GM23338 (cell line): ENCODE measurements at regions not wholly inside any gene's neighbourhood (a gene's known extent, or its start where the extent isn't known, plus 50 kb on each side); places are given as distances from the start of the nearest gene placed in this dataset.

Experiments used
- ATAC-seq: fragments of 200-7000 bp; cut with Tn5 transposase; 3 replicates; pipeline ENCODE4 v1.9.1; 2020
- DNase-seq: peaks from one replicate; pipeline ENCODE4 v3.0.0-alpha.2; 2015; ENCODE audit warnings: low spot score
- H2AFZ ChIP-seq: fragments of 200-600 bp; sonication (generic); 2 replicates; pipeline ENCODE4 v1.8.0; 2016; ENCODE audit warnings: antibody characterized with exemption, mild to moderate bottlenecking, moderate library complexity
- H3F3A ChIP-seq: fragments of 200-600 bp; sonication (generic); replicated peaks from 2 replicates; pipeline ENCODE4 v1.8.0; 2017; ENCODE audit warnings: antibody characterized with exemption, mixed run types, low read depth
- H3K27ac ChIP-seq: fragments of 200-600 bp; sonication (generic); 2 replicates; pipeline ENCODE4 v1.6.1; 2016; ENCODE audit warnings: low read depth
- H3K27me3 ChIP-seq: fragments of 200-600 bp; sonication (generic); 2 replicates; pipeline ENCODE4 v1.8.0; 2016; ENCODE audit warnings: mild to moderate bottlenecking, mixed run types, moderate library complexity; ENCODE audit not compliant: insufficient read depth
- H3K36me3 ChIP-seq: fragments of 200-600 bp; sonication (generic); 2 replicates; pipeline ENCODE4 v1.8.0; 2016; ENCODE audit warnings: mild to moderate bottlenecking; ENCODE audit not compliant: insufficient read depth
- H3K4me1 ChIP-seq: fragments of 200-600 bp; sonication (generic); 2 replicates; pipeline ENCODE4 v1.8.0; 2016; ENCODE audit warnings: mild to moderate bottlenecking, moderate library complexity; ENCODE audit not compliant: insufficient read depth
- H3K4me2 ChIP-seq: fragments of 200-600 bp; sonication (generic); 2 replicates; pipeline ENCODE4 v1.7.1; 2017; ENCODE audit warnings: mixed run types
- H3K4me3 ChIP-seq: fragments of 200-600 bp; sonication (generic); 2 replicates; pipeline ENCODE4 v1.6.1; 2016; ENCODE audit warnings: mixed run types
- H3K79me2 ChIP-seq: fragments of 200-600 bp; sonication (generic); replicated peaks from 2 replicates; pipeline ENCODE4 v1.8.0; 2017; ENCODE audit warnings: mild to moderate bottlenecking; ENCODE audit not compliant: insufficient read depth
- H3K9me2 ChIP-seq: fragments of 200-600 bp; sonication (generic); 2 replicates; pipeline ENCODE4 v1.8.0; 2017; ENCODE audit not compliant: insufficient read depth
- H4K20me1 ChIP-seq: fragments of 200-600 bp; sonication (generic); replicated peaks from 2 replicates; pipeline ENCODE4 v1.8.0; 2017; ENCODE audit warnings: mild to moderate bottlenecking; ENCODE audit not compliant: insufficient read depth
- H3K27ac Mint-ChIP-seq: 2 replicates; pipeline ENCODE4 v1.8.0; 2020; ENCODE audit warnings: inconsistent platforms, mild to moderate bottlenecking, moderate library complexity, mixed read lengths
- H3K27me3 Mint-ChIP-seq: 3 replicates; pipeline ENCODE4 v1.8.0; 2022; ENCODE audit warnings: low read depth, mild to moderate bottlenecking, moderate library complexity, mixed read lengths, inconsistent platforms; ENCODE audit not compliant: insufficient read depth, poor library complexity
- H3K36me3 Mint-ChIP-seq: 3 replicates; pipeline ENCODE4 v1.8.0; 2021; ENCODE audit warnings: low read depth, mild to moderate bottlenecking, inconsistent platforms, moderate library complexity, mixed read lengths
- H3K4me1 Mint-ChIP-seq: 3 replicates; pipeline ENCODE4 v1.8.0; 2020; ENCODE audit warnings: mild to moderate bottlenecking, inconsistent platforms, mixed read lengths
- H3K4me3 Mint-ChIP-seq: 3 replicates; pipeline ENCODE4 v1.8.0; 2021; ENCODE audit warnings: moderate library complexity, mild to moderate bottlenecking, inconsistent platforms, mixed read lengths
- H3K9me3 Mint-ChIP-seq: 3 replicates; pipeline ENCODE4 v1.8.0; 2020; ENCODE audit warnings: moderate library complexity, mild to moderate bottlenecking, inconsistent platforms, mixed read lengths
- CREB1 ChIP-seq: fragments of 250-450 bp; sonication (Bioruptor Pico); IDR thresholded peaks from 2 replicates; pipeline ENCODE4 v1.5.0; 2020; ENCODE audit warnings: low read depth, mild to moderate bottlenecking, moderate library complexity
- EZH2 ChIP-seq: fragments of 200-600 bp; sonication (generic); IDR thresholded peaks from one replicate; pipeline ENCODE4 v1.8.0; 2017; ENCODE audit warnings: antibody characterized with exemption, mild to moderate bottlenecking, low read depth; ENCODE audit not compliant: unreplicated experiment
- EZH2phosphoT487 ChIP-seq: fragments of 200-600 bp; sonication (generic); IDR thresholded peaks from one replicate; pipeline ENCODE4 v1.8.1; 2018; ENCODE audit warnings: antibody characterized with exemption; ENCODE audit not compliant: unreplicated experiment
- JUNB ChIP-seq: IDR thresholded peaks from one replicate; pipeline ENCODE4 v1.6.1; 2016; ENCODE audit warnings: antibody characterized with exemption; ENCODE audit not compliant: unreplicated experiment
- NANOG ChIP-seq: IDR thresholded peaks from 2 replicates; pipeline ENCODE4 v1.6.1; 2016; ENCODE audit warnings: antibody characterized with exemption, borderline replicate concordance
- POLR2AphosphoS5 ChIP-seq: IDR thresholded peaks from 2 replicates; pipeline ENCODE4 v1.6.1; 2016; ENCODE audit warnings: antibody characterized with exemption, low read depth
- STAT1 ChIP-seq: IDR thresholded peaks from one replicate; pipeline ENCODE4 v1.6.1; 2016; ENCODE audit warnings: antibody characterized with exemption; ENCODE audit not compliant: unreplicated experiment
- ZNF114 ChIP-seq: fragments of 250-450 bp; sonication (Bioruptor Pico); IDR thresholded peaks from 2 replicates; pipeline ENCODE4 v1.5.0; 2020; ENCODE audit warnings: mild to moderate bottlenecking, moderate library complexity
- ZNF331 ChIP-seq: fragments of 250-450 bp; sonication (Bioruptor Pico); IDR thresholded peaks from 2 replicates; pipeline ENCODE4 v1.5.0; 2020; ENCODE audit warnings: low read depth, mild to moderate bottlenecking, moderate library complexity
- TF ChIP-seq, protein P1 (sequence below), 2 experiments: fragments of 200-600 bp in 1 of 2; sonication (generic) in 1 of 2; conservative IDR thresholded peaks; 2 replicates each; pipeline versions ENCODE4 v1.5.1 to v1.6.1; 2016 to 2017; ENCODE audit warnings: antibody characterized with exemption in 2 of 2, low read depth in 2 of 2, mild to moderate bottlenecking in 2 of 2, moderate library complexity in 1 of 2
- TF ChIP-seq, protein P2 (sequence below): fragments of 250-450 bp; sonication (Bioruptor Pico); IDR thresholded peaks from 2 replicates; pipeline ENCODE4 v1.5.0; 2020; ENCODE audit warnings: mild to moderate bottlenecking, moderate library complexity
- TF ChIP-seq, protein P3 (sequence below): IDR thresholded peaks from 2 replicates; pipeline ENCODE4 v1.6.1; 2016; ENCODE audit warnings: antibody characterized with exemption
- TF ChIP-seq, protein P4 (sequence below): IDR thresholded peaks from one replicate; pipeline ENCODE4 v1.6.1; 2018; ENCODE audit warnings: antibody characterized with exemption; ENCODE audit not compliant: unreplicated experiment

DNA sequence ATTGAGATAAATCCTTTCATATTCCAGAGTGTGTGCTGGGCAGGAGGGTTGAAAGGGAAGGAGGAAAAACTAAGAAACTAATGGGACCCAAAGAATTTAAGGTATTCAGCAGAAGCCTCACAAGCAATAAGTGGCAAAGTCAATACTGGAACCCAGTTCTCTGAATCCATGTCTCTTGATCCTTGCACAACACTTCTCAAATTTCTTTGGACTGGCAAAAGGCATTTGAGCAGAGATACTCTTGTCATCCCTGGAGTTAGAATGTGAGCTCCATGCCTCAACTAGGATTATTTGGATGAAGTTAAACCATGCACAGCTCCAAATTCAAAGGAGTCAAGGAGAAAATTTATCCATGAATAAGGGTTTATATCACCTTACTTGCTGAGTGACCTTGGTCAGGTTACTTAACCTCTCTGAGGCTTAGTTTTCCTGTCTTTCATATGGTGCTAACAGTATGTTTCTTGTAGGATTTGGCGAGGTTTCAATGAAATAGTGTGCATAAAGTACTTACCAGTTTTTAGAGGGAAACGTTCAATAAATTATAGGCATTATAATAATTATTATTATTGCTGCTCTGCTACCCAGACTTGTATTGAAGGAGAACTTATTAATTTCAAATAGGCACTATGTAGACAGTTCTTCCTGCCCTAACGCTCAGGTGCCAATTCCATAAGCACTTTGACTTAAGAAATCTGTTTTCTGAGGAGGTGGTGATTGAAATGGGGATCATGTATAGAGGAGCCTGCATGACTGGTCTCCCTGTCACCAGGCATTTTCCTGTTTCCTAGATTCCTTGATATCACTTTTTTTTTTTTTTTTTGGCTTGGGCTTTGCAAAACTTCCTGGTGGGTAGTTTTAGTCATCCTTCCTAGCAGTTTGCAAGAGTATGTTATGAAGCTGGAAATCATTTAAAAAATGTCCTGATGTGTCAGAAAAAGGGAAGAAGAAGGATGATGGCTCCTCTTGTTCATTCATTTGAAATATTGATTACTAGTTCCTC lies 125.0 kb upstream of the JUN start:
- Mint-ChIP-seq H3K27me3 (no peaks in the 10 kb centered on the region), H3K4me3 (no peak overlapping the region), H3K4me1 (peaks cover 11% of the 10 kb centered on the region), H3K27ac (no peak overlapping the region), H3K9me3 (peaks cover 4% of the 10 kb centered on the region; the same call in 2 of the 3 replicates), H3K36me3 (peaks cover under 1% of the 10 kb centered on the region; the same call in 1 of the 3 replicates)
- Histone ChIP-seq H3K4me3 (no peak overlapping the region), H4K20me1 (no peaks in the 10 kb centered on the region), H3K9me2 (no peaks in the 10 kb centered on the region), H3K4me2 (no peak overlapping the region), H3F3A (no peaks in the 10 kb centered on the region), H3K79me2 (no peaks in the 10 kb centered on the region), H3K27ac (no peak overlapping the region), H2AFZ (no peak overlapping the region), H3K27me3 (no peaks in the 10 kb centered on the region), H3K36me3 (no peaks in the 10 kb centered on the region), H3K4me1 (0 out of 2 replicates have a peak, but pooled peaks cover 4% of the 10 kb centered on the region)
- TF ChIP-seq JUNB (no peak), STAT1 (no peak), EZH2 (no peak), NANOG (no peak), POLR2AphosphoS5 (no peak), EZH2phosphoT487 (no peak), ZNF114 (CRISPR knock-in tag) (no peak), CREB1 (CRISPR knock-in tag) (no peak), ZNF331 (CRISPR knock-in tag) (no peak)
- TF ChIP-seq, protein P1, sequence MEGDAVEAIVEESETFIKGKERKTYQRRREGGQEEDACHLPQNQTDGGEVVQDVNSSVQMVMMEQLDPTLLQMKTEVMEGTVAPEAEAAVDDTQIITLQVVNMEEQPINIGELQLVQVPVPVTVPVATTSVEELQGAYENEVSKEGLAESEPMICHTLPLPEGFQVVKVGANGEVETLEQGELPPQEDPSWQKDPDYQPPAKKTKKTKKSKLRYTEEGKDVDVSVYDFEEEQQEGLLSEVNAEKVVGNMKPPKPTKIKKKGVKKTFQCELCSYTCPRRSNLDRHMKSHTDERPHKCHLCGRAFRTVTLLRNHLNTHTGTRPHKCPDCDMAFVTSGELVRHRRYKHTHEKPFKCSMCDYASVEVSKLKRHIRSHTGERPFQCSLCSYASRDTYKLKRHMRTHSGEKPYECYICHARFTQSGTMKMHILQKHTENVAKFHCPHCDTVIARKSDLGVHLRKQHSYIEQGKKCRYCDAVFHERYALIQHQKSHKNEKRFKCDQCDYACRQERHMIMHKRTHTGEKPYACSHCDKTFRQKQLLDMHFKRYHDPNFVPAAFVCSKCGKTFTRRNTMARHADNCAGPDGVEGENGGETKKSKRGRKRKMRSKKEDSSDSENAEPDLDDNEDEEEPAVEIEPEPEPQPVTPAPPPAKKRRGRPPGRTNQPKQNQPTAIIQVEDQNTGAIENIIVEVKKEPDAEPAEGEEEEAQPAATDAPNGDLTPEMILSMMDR (conservative IDR thresholded peaks at IDR 0.05; ENCODE audit: low read depth in 2 of 2) = no peak
- TF ChIP-seq, protein P2, sequence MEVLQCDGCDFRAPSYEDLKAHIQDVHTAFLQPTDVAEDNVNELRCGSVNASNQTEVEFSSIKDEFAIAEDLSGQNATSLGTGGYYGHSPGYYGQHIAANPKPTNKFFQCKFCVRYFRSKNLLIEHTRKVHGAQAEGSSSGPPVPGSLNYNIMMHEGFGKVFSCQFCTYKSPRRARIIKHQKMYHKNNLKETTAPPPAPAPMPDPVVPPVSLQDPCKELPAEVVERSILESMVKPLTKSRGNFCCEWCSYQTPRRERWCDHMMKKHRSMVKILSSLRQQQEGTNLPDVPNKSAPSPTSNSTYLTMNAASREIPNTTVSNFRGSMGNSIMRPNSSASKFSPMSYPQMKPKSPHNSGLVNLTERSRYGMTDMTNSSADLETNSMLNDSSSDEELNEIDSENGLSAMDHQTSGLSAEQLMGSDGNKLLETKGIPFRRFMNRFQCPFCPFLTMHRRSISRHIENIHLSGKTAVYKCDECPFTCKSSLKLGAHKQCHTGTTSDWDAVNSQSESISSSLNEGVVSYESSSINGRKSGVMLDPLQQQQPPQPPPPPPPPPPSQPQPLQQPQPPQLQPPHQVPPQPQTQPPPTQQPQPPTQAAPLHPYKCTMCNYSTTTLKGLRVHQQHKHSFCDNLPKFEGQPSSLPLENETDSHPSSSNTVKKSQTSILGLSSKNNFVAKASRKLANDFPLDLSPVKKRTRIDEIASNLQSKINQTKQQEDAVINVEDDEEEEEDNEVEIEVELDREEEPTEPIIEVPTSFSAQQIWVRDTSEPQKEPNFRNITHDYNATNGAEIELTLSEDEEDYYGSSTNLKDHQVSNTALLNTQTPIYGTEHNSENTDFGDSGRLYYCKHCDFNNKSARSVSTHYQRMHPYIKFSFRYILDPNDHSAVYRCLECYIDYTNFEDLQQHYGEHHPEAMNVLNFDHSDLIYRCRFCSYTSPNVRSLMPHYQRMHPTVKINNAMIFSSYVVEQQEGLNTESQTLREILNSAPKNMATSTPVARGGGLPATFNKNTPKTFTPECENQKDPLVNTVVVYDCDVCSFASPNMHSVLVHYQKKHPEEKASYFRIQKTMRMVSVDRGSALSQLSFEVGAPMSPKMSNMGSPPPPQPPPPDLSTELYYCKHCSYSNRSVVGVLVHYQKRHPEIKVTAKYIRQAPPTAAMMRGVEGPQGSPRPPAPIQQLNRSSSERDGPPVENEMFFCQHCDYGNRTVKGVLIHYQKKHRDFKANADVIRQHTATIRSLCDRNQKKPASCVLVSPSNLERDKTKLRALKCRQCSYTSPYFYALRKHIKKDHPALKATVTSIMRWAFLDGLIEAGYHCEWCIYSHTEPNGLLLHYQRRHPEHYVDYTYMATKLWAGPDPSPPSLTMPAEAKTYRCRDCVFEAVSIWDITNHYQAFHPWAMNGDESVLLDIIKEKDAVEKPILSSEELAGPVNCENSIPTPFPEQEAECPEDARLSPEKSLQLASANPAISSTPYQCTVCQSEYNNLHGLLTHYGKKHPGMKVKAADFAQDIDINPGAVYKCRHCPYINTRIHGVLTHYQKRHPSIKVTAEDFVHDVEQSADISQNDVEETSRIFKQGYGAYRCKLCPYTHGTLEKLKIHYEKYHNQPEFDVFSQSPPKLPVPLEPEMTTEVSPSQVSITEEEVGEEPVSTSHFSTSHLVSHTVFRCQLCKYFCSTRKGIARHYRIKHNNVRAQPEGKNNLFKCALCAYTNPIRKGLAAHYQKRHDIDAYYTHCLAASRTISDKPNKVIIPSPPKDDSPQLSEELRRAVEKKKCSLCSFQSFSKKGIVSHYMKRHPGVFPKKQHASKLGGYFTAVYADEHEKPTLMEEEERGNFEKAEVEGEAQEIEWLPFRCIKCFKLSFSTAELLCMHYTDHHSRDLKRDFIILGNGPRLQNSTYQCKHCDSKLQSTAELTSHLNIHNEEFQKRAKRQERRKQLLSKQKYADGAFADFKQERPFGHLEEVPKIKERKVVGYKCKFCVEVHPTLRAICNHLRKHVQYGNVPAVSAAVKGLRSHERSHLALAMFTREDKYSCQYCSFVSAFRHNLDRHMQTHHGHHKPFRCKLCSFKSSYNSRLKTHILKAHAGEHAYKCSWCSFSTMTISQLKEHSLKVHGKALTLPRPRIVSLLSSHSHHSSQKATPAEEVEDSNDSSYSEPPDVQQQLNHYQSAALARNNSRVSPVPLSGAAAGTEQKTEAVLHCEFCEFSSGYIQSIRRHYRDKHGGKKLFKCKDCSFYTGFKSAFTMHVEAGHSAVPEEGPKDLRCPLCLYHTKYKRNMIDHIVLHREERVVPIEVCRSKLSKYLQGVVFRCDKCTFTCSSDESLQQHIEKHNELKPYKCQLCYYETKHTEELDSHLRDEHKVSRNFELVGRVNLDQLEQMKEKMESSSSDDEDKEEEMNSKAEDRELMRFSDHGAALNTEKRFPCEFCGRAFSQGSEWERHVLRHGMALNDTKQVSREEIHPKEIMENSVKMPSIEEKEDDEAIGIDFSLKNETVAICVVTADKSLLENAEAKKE (CRISPR knock-in tag) = no peak
- TF ChIP-seq, protein P3, sequence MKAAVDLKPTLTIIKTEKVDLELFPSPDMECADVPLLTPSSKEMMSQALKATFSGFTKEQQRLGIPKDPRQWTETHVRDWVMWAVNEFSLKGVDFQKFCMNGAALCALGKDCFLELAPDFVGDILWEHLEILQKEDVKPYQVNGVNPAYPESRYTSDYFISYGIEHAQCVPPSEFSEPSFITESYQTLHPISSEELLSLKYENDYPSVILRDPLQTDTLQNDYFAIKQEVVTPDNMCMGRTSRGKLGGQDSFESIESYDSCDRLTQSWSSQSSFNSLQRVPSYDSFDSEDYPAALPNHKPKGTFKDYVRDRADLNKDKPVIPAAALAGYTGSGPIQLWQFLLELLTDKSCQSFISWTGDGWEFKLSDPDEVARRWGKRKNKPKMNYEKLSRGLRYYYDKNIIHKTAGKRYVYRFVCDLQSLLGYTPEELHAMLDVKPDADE = no peak
- TF ChIP-seq, protein P4, sequence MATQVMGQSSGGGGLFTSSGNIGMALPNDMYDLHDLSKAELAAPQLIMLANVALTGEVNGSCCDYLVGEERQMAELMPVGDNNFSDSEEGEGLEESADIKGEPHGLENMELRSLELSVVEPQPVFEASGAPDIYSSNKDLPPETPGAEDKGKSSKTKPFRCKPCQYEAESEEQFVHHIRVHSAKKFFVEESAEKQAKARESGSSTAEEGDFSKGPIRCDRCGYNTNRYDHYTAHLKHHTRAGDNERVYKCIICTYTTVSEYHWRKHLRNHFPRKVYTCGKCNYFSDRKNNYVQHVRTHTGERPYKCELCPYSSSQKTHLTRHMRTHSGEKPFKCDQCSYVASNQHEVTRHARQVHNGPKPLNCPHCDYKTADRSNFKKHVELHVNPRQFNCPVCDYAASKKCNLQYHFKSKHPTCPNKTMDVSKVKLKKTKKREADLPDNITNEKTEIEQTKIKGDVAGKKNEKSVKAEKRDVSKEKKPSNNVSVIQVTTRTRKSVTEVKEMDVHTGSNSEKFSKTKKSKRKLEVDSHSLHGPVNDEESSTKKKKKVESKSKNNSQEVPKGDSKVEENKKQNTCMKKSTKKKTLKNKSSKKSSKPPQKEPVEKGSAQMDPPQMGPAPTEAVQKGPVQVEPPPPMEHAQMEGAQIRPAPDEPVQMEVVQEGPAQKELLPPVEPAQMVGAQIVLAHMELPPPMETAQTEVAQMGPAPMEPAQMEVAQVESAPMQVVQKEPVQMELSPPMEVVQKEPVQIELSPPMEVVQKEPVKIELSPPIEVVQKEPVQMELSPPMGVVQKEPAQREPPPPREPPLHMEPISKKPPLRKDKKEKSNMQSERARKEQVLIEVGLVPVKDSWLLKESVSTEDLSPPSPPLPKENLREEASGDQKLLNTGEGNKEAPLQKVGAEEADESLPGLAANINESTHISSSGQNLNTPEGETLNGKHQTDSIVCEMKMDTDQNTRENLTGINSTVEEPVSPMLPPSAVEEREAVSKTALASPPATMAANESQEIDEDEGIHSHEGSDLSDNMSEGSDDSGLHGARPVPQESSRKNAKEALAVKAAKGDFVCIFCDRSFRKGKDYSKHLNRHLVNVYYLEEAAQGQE = no peak
- DNase-seq = no peak
- no peak for ATAC-seq
